CD4-positive, alpha-beta memory T cell (primary cell): ENCODE measurements at regions not wholly inside any gene's neighbourhood (a gene's known extent, or its start where the extent isn't known, plus 50 kb on each side); places are given as distances from the start of the nearest gene placed in this dataset.

Experiments used
- CTCF ChIA-PET: fragments of 350-600 bp; sonication (Branson Sonifier 250); formaldehyde crosslinking; loops from one replicate; lab custom pipeline; 2021; ENCODE audit warnings: inconsistent platforms; ENCODE audit not compliant: partially characterized antibody; lab: Charles Lee
- POLR2A ChIA-PET: fragments of 350-600 bp; sonication (Branson Sonifier 250); formaldehyde crosslinking; loops from one replicate; lab custom pipeline; 2021; ENCODE audit not compliant: partially characterized antibody; lab: Charles Lee
- DNase-seq, 5 donors: peaks; one replicate each; pipeline versions ENCODE4 v3.0.0 to v3.0.0-alpha.2; 2020 to 2022; ENCODE audit warnings: mixed read lengths in 1 of 5
- H3K27ac ChIP-seq: one replicate; pipeline ENCODE4 v1.7.0; 2013; ENCODE audit warnings: low read depth, low read length
- H3K27me3 ChIP-seq: 2 replicates; pipeline ENCODE4 v1.7.0; 2013; ENCODE audit warnings: mild to moderate bottlenecking, low read length, moderate library complexity; ENCODE audit not compliant: insufficient read depth
- H3K36me3 ChIP-seq: 2 replicates; pipeline ENCODE4 v1.7.0; 2013; ENCODE audit warnings: mild to moderate bottlenecking, low read length, moderate library complexity; ENCODE audit not compliant: insufficient read depth
- H3K4me1 ChIP-seq: 2 replicates; pipeline ENCODE4 v1.7.0; 2013; ENCODE audit warnings: mild to moderate bottlenecking, low read length, moderate library complexity; ENCODE audit not compliant: insufficient read depth
- H3K4me3 ChIP-seq, 2 donors: one replicate each; pipeline ENCODE4 v1.7.0; 2013; ENCODE audit warnings: low read length in 2 of 2, mild to moderate bottlenecking in 1 of 2
- H3K9me3 ChIP-seq, 2 donors: one replicate each; pipeline ENCODE4 v1.7.0; 2013; ENCODE audit warnings: low read length in 2 of 2, control low read depth in 1 of 2; ENCODE audit not compliant: control insufficient read depth in 1 of 2
- H3K27ac Mint-ChIP-seq, 7 donors: one replicate each; pipeline ENCODE4 v1.8.0; 2020 to 2021; ENCODE audit warnings: mixed read lengths in 7 of 7, mild to moderate bottlenecking in 6 of 7, inconsistent platforms in 3 of 7, moderate library complexity in 3 of 7
- H3K27me3 Mint-ChIP-seq, 2 donors: one replicate each; pipeline ENCODE4 v1.8.0; 2020 to 2021; ENCODE audit warnings: mixed read lengths in 2 of 2
- H3K36me3 Mint-ChIP-seq, 2 donors: one replicate each; pipeline ENCODE4 v1.8.0; 2020 to 2021; ENCODE audit warnings: mixed read lengths in 2 of 2, inconsistent platforms in 1 of 2, mild to moderate bottlenecking in 1 of 2
- H3K4me1 Mint-ChIP-seq, 4 donors: one replicate each; pipeline ENCODE4 v1.8.0; 2020 to 2021; ENCODE audit warnings: mixed read lengths in 4 of 4, mild to moderate bottlenecking in 1 of 4
- H3K4me3 Mint-ChIP-seq, 8 donors: one replicate each; pipeline ENCODE4 v1.8.0; 2020 to 2021; ENCODE audit warnings: mixed read lengths in 8 of 8, mild to moderate bottlenecking in 7 of 8, moderate library complexity in 6 of 8, inconsistent platforms in 3 of 8
- H3K9me3 Mint-ChIP-seq, 8 donors: one replicate each; pipeline ENCODE4 v1.8.0; 2020 to 2021; ENCODE audit warnings: mixed read lengths in 8 of 8, mild to moderate bottlenecking in 5 of 8, inconsistent platforms in 3 of 8, moderate library complexity in 1 of 8
- intact Hi-C: fragments of 100-400 bp; cut with micrococcal nuclease; formaldehyde crosslinking; loops from one replicate; pipeline ENCODE4 v1.15.1; 2023

GRCh38 chr5:13640270-13640669 is 304.2 kb downstream of the DNAH5 start:
- H3K9me3 Mint-ChIP-seq = peaks cover 0 to 14% (median 6%) of the 10 kb centered on the region in 8 donors
- no peak for DNase-seq
- CTCF ChIA-PET = no interaction called here
- intact Hi-C loops = no loop called here
- no peaks in the 10 kb centered on the region for H3K4me1 ChIP-seq
- H3K9me3 ChIP-seq = no peaks in the 10 kb centered on the region
- H3K4me1 Mint-ChIP-seq = no peaks in the 10 kb centered on the region
- H3K36me3 ChIP-seq = no peaks in the 10 kb centered on the region
- no peaks in the 10 kb centered on the region for H3K27me3 Mint-ChIP-seq
- no peak overlapping the region for H3K27ac ChIP-seq
- no peak overlapping the region for H3K27ac Mint-ChIP-seq
- H3K27me3 ChIP-seq = no peaks in the 10 kb centered on the region
- no peaks in the 10 kb centered on the region for H3K36me3 Mint-ChIP-seq
- H3K4me3 ChIP-seq = no peak overlapping the region
- no peak overlapping the region for H3K4me3 Mint-ChIP-seq
- POLR2A ChIA-PET = no interaction called here

DNA sequence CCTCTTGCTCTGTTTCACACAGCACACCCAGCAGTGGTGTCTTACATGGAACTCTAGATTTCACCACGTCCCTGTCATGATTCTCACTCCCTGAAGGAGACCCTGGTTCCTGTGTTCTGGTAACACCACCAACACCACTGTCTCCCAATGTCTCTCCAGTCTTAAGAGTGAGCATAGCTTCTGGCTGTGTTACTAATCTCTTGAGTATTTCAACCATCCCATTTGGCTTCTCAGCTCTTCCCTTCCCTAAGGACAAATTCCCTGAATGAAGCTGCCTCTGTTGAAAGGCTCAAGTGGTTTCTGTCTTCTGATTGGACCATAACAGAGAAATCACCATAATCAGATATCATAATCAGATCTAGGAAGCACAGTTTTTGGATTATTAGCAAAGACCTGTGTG is 311.8 kb downstream of the DNAH5 start:
- intact Hi-C loops = no loop called here
- no peak overlapping the region for H3K27ac Mint-ChIP-seq
- Histone ChIP-seq H3K27ac (no peak overlapping the region), H3K4me1 (no peaks in the 10 kb centered on the region), H3K9me3 (no peaks in the 10 kb centered on the region), H3K27me3 (no peaks in the 10 kb centered on the region), H3K36me3 (no peaks in the 10 kb centered on the region), H3K4me3 (no peak overlapping the region)
- ChIA-PET CTCF (no interaction called here), POLR2A (no interaction called here)
- H3K4me1 Mint-ChIP-seq = no peaks in the 10 kb centered on the region
- H3K4me3 Mint-ChIP-seq = no peak overlapping the region
- H3K36me3 Mint-ChIP-seq = no peaks in the 10 kb centered on the region
- H3K27me3 Mint-ChIP-seq = no peaks in the 10 kb centered on the region
- no peak for DNase-seq
- peaks cover 0 to 23% (median 7%) of the 10 kb centered on the region in 8 donors for H3K9me3 Mint-ChIP-seq

- no peak overlapping the region for H3K27ac Mint-ChIP-seq
- Histone ChIP-seq H3K4me1 (no peaks in the 10 kb centered on the region), H3K9me3 (no peaks in the 10 kb centered on the region), H3K27me3 (no peaks in the 10 kb centered on the region), H3K27ac (no peak overlapping the region), H3K4me3 (no peak overlapping the region), H3K36me3 (no peaks in the 10 kb centered on the region)
- no peaks in the 10 kb centered on the region for H3K4me1 Mint-ChIP-seq
- intact Hi-C loops = no loop called here
- peaks cover 2 to 33% (median 9%) of the 10 kb centered on the region in 8 donors for H3K9me3 Mint-ChIP-seq
- CTCF ChIA-PET = no interaction called here
- no peak overlapping the region for H3K4me3 Mint-ChIP-seq
- H3K36me3 Mint-ChIP-seq = no peaks in the 10 kb centered on the region
- no peaks in the 10 kb centered on the region for H3K27me3 Mint-ChIP-seq
- POLR2A ChIA-PET = no interaction called here
- no peak for DNase-seq
These were observed 315.3 kb downstream of the DNAH5 start for GRCh38 chr5:13629218-13629617.

DNA sequence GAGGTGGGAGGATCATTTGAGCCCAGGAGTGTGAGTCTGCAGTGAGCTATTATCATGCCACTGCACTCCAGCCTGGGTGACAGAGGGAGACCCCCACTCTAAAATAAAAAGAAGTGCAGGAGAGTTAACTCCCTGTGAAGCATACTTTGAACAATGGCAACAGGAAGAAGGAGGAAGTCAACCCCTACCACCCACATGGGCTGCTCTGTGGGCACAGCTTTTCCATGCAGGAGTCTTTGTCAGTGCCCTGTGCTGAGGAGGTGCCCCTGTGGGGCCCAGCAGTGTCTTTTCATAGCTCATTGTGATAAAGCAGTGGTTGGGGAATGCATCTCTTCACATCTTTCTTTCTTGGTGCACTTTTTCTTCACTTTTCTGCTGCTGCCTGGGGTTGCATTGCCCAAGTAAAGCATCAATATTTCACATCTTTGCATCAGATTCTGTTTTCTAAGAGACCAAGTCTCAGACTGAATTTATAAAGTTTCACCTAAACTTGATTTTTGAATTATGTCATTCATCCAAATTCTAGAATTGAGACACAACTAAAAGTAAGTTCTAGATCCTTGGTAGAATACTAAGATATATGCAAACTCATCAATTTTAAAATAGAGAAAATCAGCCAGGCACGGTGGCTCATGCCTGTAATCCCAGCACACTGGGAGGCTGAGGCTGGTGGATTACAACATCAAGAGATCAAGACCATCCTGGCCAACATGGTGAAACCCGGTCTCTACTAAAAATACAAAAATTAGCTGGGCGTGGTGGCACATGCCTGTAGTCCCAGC is 316.6 kb downstream of the DNAH5 start:
- H3K9me3 ChIP-seq = no peaks in the 10 kb centered on the region
- CTCF ChIA-PET = no interaction called here
- no peak overlapping the region for H3K4me3 ChIP-seq
- no peaks in the 10 kb centered on the region for H3K4me1 Mint-ChIP-seq
- intact Hi-C loops = no loop called here
- H3K36me3 ChIP-seq = no peaks in the 10 kb centered on the region
- H3K36me3 Mint-ChIP-seq = no peaks in the 10 kb centered on the region
- POLR2A ChIA-PET = no interaction called here
- H3K9me3 Mint-ChIP-seq = peaks cover 1 to 34% (median 8%) of the 10 kb centered on the region in 8 donors
- no peak overlapping the region for H3K27ac ChIP-seq
- H3K27me3 ChIP-seq = no peaks in the 10 kb centered on the region
- H3K27me3 Mint-ChIP-seq = no peaks in the 10 kb centered on the region
- no peak overlapping the region for H3K27ac Mint-ChIP-seq
- no peak overlapping the region for H3K4me3 Mint-ChIP-seq
- no peak for DNase-seq
- H3K4me1 ChIP-seq = no peaks in the 10 kb centered on the region

DNA sequence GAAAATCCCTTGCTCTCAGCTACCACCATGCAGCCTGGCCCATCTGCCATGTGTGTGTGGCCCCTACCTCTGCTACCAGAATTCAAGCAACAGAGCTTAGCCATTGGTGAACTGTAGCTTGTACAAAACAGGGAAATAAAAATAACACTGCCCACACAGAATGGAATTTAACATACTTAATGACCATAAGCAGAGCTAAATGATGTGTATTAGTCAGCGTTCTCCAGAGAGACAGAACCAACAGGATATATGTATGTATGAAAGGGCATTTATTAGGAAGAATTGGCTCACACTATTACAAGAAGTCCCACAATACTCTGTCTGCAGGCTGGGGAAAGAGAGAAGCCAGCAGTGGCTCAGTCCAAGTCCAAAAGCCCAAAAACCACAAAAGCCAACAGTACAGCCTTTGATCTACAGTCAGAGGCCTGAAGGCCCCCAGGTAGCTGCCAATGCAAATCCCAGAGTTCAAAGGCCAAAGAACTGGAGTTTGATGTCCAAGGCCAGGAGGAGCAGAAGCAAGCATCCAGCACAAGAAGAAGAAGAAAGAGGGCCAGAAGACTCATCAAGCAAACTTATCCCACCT is 318.8 kb downstream of the DNAH5 start:
- no peak overlapping the region for H3K27ac Mint-ChIP-seq
- H3K27me3 Mint-ChIP-seq = no peaks in the 10 kb centered on the region
- Histone ChIP-seq H3K4me1 (no peaks in the 10 kb centered on the region), H3K4me3 (no peak overlapping the region), H3K36me3 (no peaks in the 10 kb centered on the region), H3K9me3 (no peaks in the 10 kb centered on the region), H3K27me3 (no peaks in the 10 kb centered on the region), H3K27ac (no peak overlapping the region)
- intact Hi-C loops = no loop called here
- peaks cover 0 to 32% (median 8%) of the 10 kb centered on the region in 8 donors for H3K9me3 Mint-ChIP-seq
- CTCF ChIA-PET = no interaction called here
- no peak overlapping the region for H3K4me3 Mint-ChIP-seq
- H3K4me1 Mint-ChIP-seq = no peaks in the 10 kb centered on the region
- POLR2A ChIA-PET = no interaction called here
- no peak for DNase-seq
- H3K36me3 Mint-ChIP-seq = no peaks in the 10 kb centered on the region

DNA sequence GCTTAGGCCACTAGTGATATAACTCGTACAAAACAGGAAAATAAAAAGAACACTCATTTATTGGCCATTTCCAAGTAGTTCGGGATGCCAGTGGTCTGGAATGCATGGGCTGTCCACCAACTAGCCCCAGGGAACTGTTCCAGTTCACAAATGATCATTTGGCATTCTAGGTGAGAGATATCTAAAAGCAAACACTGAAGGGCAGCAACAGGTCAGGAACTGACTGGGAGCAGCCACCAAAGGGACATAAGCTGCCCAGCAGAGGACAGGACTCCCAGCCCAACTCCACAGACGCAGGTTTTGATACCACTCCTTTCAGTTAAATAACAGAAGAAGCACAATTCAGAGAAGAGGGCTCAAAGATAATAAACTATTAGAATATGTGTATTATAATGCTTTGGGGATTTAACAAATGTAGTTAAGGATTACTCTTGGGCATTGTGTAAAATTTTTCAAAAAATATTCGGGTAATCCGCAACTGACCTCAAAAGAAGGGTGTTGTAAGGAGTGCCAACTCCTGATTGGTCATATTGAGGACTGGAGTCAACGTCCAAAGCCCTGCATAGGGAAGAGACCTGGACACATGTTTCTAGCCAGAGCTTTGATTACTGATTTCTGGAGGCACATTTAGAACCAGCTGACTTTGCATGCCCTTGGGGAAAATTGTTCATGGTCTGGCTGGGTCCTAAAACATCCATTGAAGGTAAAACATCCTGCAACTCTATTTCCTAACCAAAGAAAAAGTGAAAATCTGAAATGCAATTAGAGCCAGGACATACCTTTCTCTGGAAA is 320.0 kb downstream of the DNAH5 start:
- no peaks in the 10 kb centered on the region for H3K4me1 Mint-ChIP-seq
- no peaks in the 10 kb centered on the region for H3K36me3 Mint-ChIP-seq
- Histone ChIP-seq H3K4me3 (no peak overlapping the region), H3K27me3 (no peaks in the 10 kb centered on the region), H3K9me3 (no peaks in the 10 kb centered on the region), H3K36me3 (no peaks in the 10 kb centered on the region), H3K4me1 (no peaks in the 10 kb centered on the region), H3K27ac (no peak overlapping the region)
- no peak for DNase-seq
- H3K9me3 Mint-ChIP-seq = peaks cover 0 to 29% (median 8%) of the 10 kb centered on the region in 8 donors
- no peak overlapping the region for H3K27ac Mint-ChIP-seq
- POLR2A ChIA-PET = no interaction called here
- intact Hi-C loops = no loop called here
- CTCF ChIA-PET = no interaction called here
- no peak overlapping the region for H3K4me3 Mint-ChIP-seq
- no peaks in the 10 kb centered on the region for H3K27me3 Mint-ChIP-seq

- H3K4me1 Mint-ChIP-seq = no peaks in the 10 kb centered on the region
These were observed 330.9 kb downstream of the DNAH5 start for GRCh38 chr5:13613621-13614020.

More at GRCh38 chr5:13613621-13614020, 330.9 kb downstream of the DNAH5 start:
- Histone ChIP-seq H3K27ac (no peak overlapping the region), H3K27me3 (no peaks in the 10 kb centered on the region), H3K9me3 (no peaks in the 10 kb centered on the region), H3K4me1 (no peaks in the 10 kb centered on the region), H3K4me3 (no peak overlapping the region), H3K36me3 (no peaks in the 10 kb centered on the region)
- ChIA-PET POLR2A (no interaction called here), CTCF (no interaction called here)
- DNase-seq = no peak
- Mint-ChIP-seq H3K36me3 (no peaks in the 10 kb centered on the region), H3K27ac (no peak overlapping the region), H3K9me3 (peaks cover 2 to 29% (median 15%) of the 10 kb centered on the region in 8 donors), H3K4me3 (no peak overlapping the region), H3K27me3 (no peaks in the 10 kb centered on the region)
- intact Hi-C loops = no loop called here
